T-cell (primary cell): ENCODE measurements at regions not wholly inside any gene's neighbourhood (a gene's known extent, or its start where the extent isn't known, plus 50 kb on each side); places are given as distances from the start of the nearest gene placed in this dataset.
"Not testable (repeated sequence)": the region's sequence is repeated elsewhere in the genome, so short reads cannot be mapped to it uniquely, and the experiment has no call there.

Experiments used
- ATAC-seq, 4 experiments: fragments of 200-7000 bp in 3 of 4; fragments of 150-1000 bp in 1 of 4; cut with Tn5 transposase; replicated peaks in 1 of 4; 1 replicate in 3 of 4; 2 replicates in 1 of 4; pipeline ENCODE4 v1.10.0; 2021; ENCODE audit warnings: moderate library complexity in 3 of 4, mild to moderate bottlenecking in 2 of 4, moderate number of reproducible peaks in 1 of 4
- CTCF ChIA-PET, 2 donors: fragments of 300-600 bp; sonication (Branson Sonifier 250); formaldehyde crosslinking; loops; one replicate each; lab custom pipeline; 2022; ENCODE audit warnings: antibody characterized with exemption in 2 of 2; lab: Charles Lee
- POLR2A ChIA-PET, 2 donors: fragments of 300-600 bp; sonication (Branson Sonifier 250); formaldehyde crosslinking; loops; one replicate each; lab custom pipeline; 2022; ENCODE audit warnings: antibody characterized with exemption in 2 of 2; lab: Charles Lee
- DNase-seq, 35 experiments: peaks; one replicate each; pipeline versions ENCODE4 v3.0.0 to v3.0.0-alpha.2; 2013 to 2023
- H3K27ac ChIP-seq: one replicate; pipeline ENCODE4 v1.5.1; 2013; ENCODE audit warnings: low read length
- H3K27me3 ChIP-seq, 2 experiments: replicated peaks in 1 of 2; 1 replicate in 1 of 2; 2 replicates in 1 of 2; pipeline versions ENCODE4 v1.6.1 to v1.7.0; 2013; ENCODE audit warnings: low read length in 1 of 2, mixed read lengths in 1 of 2; ENCODE audit not compliant: control insufficient read depth in 2 of 2, insufficient read depth in 2 of 2; ENCODE audit errors: extremely low read depth in 1 of 2
- H3K36me3 ChIP-seq, 2 donors: 1 replicate in 1 of 2; 2 replicates in 1 of 2; pipeline versions ENCODE4 v1.6.1 to v1.7.0; 2013; ENCODE audit warnings: low read length in 1 of 2; ENCODE audit not compliant: control insufficient read depth in 2 of 2, insufficient read depth in 1 of 2; ENCODE audit errors: extremely low read depth in 1 of 2
- H3K4me1 ChIP-seq, 2 experiments: 1 replicate in 1 of 2; 2 replicates in 1 of 2; pipeline versions ENCODE4 v1.6.1 to v1.7.0; 2013; ENCODE audit warnings: low read length in 2 of 2, mixed read lengths in 1 of 2; ENCODE audit not compliant: insufficient read depth in 2 of 2, control insufficient read depth in 1 of 2; ENCODE audit errors: extremely low read depth in 1 of 2
- H3K4me3 ChIP-seq, 2 donors: 1 replicate in 1 of 2; 2 replicates in 1 of 2; pipeline versions ENCODE4 v1.5.1 to v1.7.0; 2013; ENCODE audit warnings: mild to moderate bottlenecking in 2 of 2, low read length in 1 of 2, moderate library complexity in 1 of 2; ENCODE audit not compliant: control insufficient read depth in 1 of 2; ENCODE audit errors: extremely low read depth in 1 of 2
- H3K9me3 ChIP-seq: 2 replicates; pipeline ENCODE4 v1.7.0; 2013
- H3K27ac Mint-ChIP-seq, 2 donors: one replicate each; pipeline ENCODE4 v1.8.0; 2020 to 2021; ENCODE audit warnings: mild to moderate bottlenecking in 2 of 2, mixed read lengths in 2 of 2
- H3K27me3 Mint-ChIP-seq, 2 donors: one replicate each; pipeline ENCODE4 v1.8.0; 2021 to 2022; ENCODE audit warnings: mixed read lengths in 2 of 2
- H3K36me3 Mint-ChIP-seq: one replicate; pipeline ENCODE4 v1.8.0; 2021; ENCODE audit warnings: mixed read lengths
- H3K4me1 Mint-ChIP-seq, 3 donors: one replicate each; pipeline ENCODE4 v1.8.0; 2020 to 2022; ENCODE audit warnings: mixed read lengths in 3 of 3, mild to moderate bottlenecking in 1 of 3
- H3K4me3 Mint-ChIP-seq, 3 donors: one replicate each; pipeline ENCODE4 v1.8.0; 2020 to 2022; ENCODE audit warnings: mild to moderate bottlenecking in 3 of 3, mixed read lengths in 3 of 3, moderate library complexity in 3 of 3
- H3K9me3 Mint-ChIP-seq, 3 donors: one replicate each; pipeline ENCODE4 v1.8.0; 2020 to 2022; ENCODE audit warnings: mixed read lengths in 3 of 3
- WGBS: methylation state at CpG from one replicate; pipeline ENCODE4 v1.1.5; 2013; ENCODE audit warnings: missing lambda C conversion rate; ENCODE audit not compliant: insufficient coverage; 5-methylcytosine and 5-hydroxymethylcytosine counted together

DNA sequence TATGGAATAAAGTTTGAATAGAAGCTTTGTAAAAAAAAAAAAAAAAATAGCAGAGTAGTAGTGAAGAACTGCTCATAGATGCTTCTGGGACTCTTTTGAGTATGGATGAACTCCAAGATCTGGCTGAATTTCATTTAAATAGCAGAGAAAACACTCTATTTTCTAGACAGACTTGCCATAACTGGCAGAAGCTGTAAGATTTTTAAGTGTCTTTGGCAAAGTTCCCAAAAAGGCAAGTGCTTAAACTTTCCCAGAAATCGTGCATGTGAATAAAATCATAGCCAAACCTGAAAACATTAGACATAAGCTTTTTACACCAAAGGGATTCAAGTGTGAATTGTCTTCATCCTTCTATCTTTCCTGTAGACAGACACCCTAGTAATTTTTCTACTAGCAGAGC, 110.3 kb upstream of the MITF start:
- Histone ChIP-seq H3K4me1 (no peaks in the 10 kb centered on the region), H3K9me3 (no peaks in the 10 kb centered on the region), H3K27me3 (no peaks in the 10 kb centered on the region), H3K36me3 (no peaks in the 10 kb centered on the region), H3K27ac (no peak overlapping the region), H3K4me3 (no peak overlapping the region)
- Mint-ChIP-seq H3K9me3 (peaks cover 12 to 33% (median 20%) of the 10 kb centered on the region in 3 donors), H3K4me1 (no peaks in the 10 kb centered on the region), H3K4me3 (no peak overlapping the region), H3K27ac (no peak overlapping the region), H3K27me3 (no peaks in the 10 kb centered on the region), H3K36me3 (no peaks in the 10 kb centered on the region)
- WGBS = 20% methylated on average over 1 of the region's 1 CpG
- ChIA-PET POLR2A (interaction anchor here in 1 of 2 donors (0.9 kb wide), 1 partner anchor 11 kb away, joined by 4 read pairs; no protein-coding TSS in a partner anchor), CTCF (interaction anchor here in 1 of 2 donors (0.7 kb wide), 1 partner anchor 134 kb away, joined by 4 read pairs; no protein-coding TSS in a partner anchor)
- ATAC-seq (no peak), DNase-seq (no peak)

DNA sequence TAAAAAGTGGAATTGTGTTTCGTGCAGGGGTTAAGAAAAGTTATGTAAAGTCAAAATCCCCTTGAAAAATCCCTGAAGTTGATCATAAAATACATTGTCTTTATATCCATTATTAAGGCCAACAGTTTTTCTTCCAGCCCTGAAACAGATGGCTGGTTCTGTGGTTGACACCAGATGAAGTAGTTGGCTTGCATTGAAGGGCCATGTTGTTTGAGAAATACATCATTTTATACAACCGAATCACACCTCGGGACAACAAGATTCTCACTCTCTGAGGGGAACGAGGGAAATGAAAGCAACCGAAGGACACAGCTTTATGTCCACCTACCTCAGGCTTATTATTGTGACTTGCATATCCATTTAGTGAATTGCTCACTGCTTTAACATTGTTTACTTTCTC, 126.0 kb upstream of the MITF start:
- H3K9me3 ChIP-seq = no peaks in the 10 kb centered on the region
- no peak for DNase-seq

DNA sequence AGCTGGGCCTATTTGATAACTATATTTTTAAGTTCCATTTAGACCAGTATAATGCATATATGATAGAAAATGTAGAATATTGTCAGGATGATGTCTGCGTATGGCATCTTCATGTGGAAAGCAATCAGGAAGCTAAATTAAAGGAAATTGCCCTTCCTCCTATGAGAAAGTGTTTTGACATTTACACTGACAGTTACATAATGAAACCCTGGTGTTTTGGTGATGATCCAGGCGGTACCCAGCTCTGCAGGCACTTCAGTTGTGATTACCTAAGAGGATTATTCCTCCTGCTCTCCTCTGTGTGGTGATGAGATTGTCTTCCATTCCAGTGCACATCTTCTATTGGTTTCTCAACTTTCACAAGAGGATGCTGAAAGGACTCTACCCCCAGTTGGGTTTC, 126.5 kb upstream of the MITF start:
- no peak for ATAC-seq
- no peaks in the 10 kb centered on the region for H3K36me3 Mint-ChIP-seq
- Histone ChIP-seq H3K27ac (no peak overlapping the region), H3K27me3 (no peaks in the 10 kb centered on the region), H3K4me1 (no peaks in the 10 kb centered on the region), H3K9me3 (no peaks in the 10 kb centered on the region), H3K36me3 (no peaks in the 10 kb centered on the region), H3K4me3 (no peak overlapping the region)
- WGBS = 60% methylated on average over 1 of the region's 2 CpGs
- H3K4me3 Mint-ChIP-seq = no peak overlapping the region
- peaks cover 0 to 7% of the 10 kb centered on the region in 2 donors for H3K27me3 Mint-ChIP-seq
- no peaks in the 10 kb centered on the region for H3K4me1 Mint-ChIP-seq
- H3K9me3 Mint-ChIP-seq = peaks cover 3 to 15% (median 8%) of the 10 kb centered on the region in 3 donors
- no peak for DNase-seq
- ChIA-PET CTCF (no interaction called here), POLR2A (no interaction called here)
- no peak overlapping the region for H3K27ac Mint-ChIP-seq

More for the DNA sequence above, 126.0 kb upstream of the MITF start:
- no peaks in the 10 kb centered on the region for H3K4me1 Mint-ChIP-seq
- CTCF ChIA-PET = no interaction called here
- Histone ChIP-seq H3K27me3 (no peaks in the 10 kb centered on the region), H3K4me1 (no peaks in the 10 kb centered on the region), H3K27ac (no peak overlapping the region), H3K36me3 (no peaks in the 10 kb centered on the region), H3K4me3 (no peak overlapping the region)
- no peaks in the 10 kb centered on the region for H3K36me3 Mint-ChIP-seq
- H3K27ac Mint-ChIP-seq = no peak overlapping the region
- POLR2A ChIA-PET = no interaction called here
- no peak overlapping the region for H3K4me3 Mint-ChIP-seq
- H3K27me3 Mint-ChIP-seq = peaks cover 0 to 7% of the 10 kb centered on the region in 2 donors
- H3K9me3 Mint-ChIP-seq = peaks cover 3 to 15% (median 8%) of the 10 kb centered on the region in 3 donors
- 100% methylated on average over 1 of the region's 5 CpGs for WGBS
- ATAC-seq = no peak

DNA sequence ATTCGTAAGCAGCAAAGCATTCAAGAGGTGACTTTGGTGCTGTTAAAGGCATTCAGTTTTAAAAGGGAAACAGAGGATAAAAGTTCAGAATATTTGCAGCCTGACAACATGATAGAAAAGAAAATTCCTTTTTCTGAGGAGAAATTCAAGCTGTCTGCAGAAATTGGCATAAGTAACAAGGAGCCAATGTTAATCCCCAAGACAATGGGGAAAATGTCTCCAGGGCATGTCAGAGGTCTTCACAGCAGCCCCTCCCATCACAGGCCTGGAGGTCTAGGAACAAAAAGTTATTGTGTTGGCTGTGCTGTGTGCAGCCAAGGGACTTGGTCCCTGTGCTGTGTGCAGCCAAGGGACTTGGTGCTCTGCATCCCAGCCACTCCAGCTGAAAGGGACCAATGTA, 129.7 kb upstream of the MITF start:
- H3K4me1 ChIP-seq, H3K27ac ChIP-seq, POLR2A ChIA-PET, H3K4me3 Mint-ChIP-seq, H3K36me3 Mint-ChIP-seq, H3K27ac Mint-ChIP-seq, H3K4me3 ChIP-seq, H3K9me3 ChIP-seq, H3K27me3 ChIP-seq, CTCF ChIA-PET, DNase-seq, H3K36me3 ChIP-seq, H3K4me1 Mint-ChIP-seq, ATAC-seq: not testable (repeated sequence)
- Mint-ChIP-seq H3K27me3 (peaks cover 0 to 10% of the 10 kb centered on the region in 2 donors), H3K9me3 (peaks cover 3 to 11% (median 8%) of the 10 kb centered on the region in 3 donors)
- WGBS = 42% methylated on average over 1 of the region's 1 CpG

DNA sequence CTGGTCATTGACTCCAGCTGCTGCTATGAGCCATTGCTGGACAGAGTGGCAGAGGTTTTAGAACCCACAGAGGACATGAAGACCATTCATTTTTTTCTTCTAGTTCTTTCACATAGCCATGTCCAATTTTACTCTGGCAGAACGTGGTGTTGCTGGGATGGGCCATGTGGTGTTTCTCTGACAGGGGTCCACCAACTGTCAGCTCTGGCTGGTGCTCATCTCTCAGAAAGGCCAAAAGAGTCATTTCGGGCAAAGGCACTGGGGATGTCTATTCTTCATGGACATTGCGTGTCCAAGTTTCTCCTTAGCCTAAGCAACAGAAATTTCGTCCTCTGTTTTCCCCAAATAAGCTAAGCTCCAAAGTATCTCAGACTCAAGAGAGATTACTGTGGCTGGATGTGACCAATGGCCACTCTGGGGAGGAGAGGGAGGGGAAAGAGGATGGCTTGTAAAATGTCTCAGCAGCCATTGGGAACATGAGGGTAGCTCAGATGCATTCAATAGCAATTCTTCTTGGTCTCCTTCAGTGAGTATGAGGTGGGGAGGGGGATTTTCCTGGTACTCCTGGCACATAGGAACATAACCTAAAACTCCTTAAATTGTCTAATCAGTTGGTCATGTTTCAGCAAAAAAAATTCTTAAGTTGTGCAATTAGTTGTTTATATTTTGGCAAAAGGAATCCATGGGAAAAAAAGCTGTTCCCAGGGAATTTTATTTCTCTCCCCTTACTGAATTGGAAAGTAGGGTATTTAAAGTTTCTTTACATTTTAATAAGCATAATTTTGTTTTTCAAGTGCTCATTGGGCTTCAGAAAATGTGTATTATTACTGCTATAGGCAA, 131.6 kb upstream of the MITF start:
- 29% methylated on average over 1 of the region's 4 CpGs for WGBS
- H3K4me1 ChIP-seq = no peaks in the 10 kb centered on the region
- DNase-seq (no peak), ATAC-seq (no peak)
- ChIA-PET CTCF (no interaction called here), POLR2A (no interaction called here)
- Mint-ChIP-seq H3K27ac (no peak overlapping the region), H3K4me1 (no peaks in the 10 kb centered on the region), H3K9me3 (peaks cover 3 to 11% (median 8%) of the 10 kb centered on the region in 3 donors), H3K27me3 (peaks cover 0 to 10% of the 10 kb centered on the region in 2 donors), H3K36me3 (no peaks in the 10 kb centered on the region), H3K4me3 (no peak overlapping the region)
- H3K27ac ChIP-seq = no peak overlapping the region
- no peaks in the 10 kb centered on the region for H3K9me3 ChIP-seq
- H3K27me3 ChIP-seq = no peaks in the 10 kb centered on the region
- no peaks in the 10 kb centered on the region for H3K36me3 ChIP-seq
- H3K4me3 ChIP-seq = no peak overlapping the region

DNA sequence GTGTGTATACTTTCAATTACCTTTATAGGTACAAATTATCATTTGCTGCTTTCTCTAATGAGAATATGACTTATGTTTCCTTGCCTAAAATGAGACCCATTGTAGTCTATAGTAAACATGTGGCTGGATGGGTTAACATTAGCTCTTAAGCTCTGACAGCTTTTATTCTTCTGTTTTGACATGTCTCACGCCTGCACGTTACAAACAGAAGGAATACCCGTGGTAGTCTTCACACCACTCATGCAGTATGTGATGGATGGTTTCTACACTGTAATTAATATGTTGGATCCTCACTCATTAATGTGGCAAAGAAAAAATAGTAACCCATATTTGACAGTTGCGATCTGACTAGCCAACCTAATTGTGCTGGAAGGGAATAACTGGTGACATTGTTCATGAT, 133.4 kb upstream of the MITF start:
- H3K9me3 Mint-ChIP-seq = peaks cover 7 to 14% (median 9%) of the 10 kb centered on the region in 3 donors
- no peaks in the 10 kb centered on the region for H3K36me3 ChIP-seq
- no peak for ATAC-seq
- no peaks in the 10 kb centered on the region for H3K4me1 Mint-ChIP-seq
- H3K4me1 ChIP-seq = no peaks in the 10 kb centered on the region
- H3K36me3 Mint-ChIP-seq = no peaks in the 10 kb centered on the region
- DNase-seq = no peak
- H3K4me3 ChIP-seq = no peak overlapping the region
- WGBS = no CpG with 5 or more reads among the region's 4 CpGs
- CTCF ChIA-PET = no interaction called here
- H3K27me3 Mint-ChIP-seq = peaks cover 0 to 10% of the 10 kb centered on the region in 2 donors
- no peaks in the 10 kb centered on the region for H3K27me3 ChIP-seq
- POLR2A ChIA-PET = no interaction called here
- H3K27ac ChIP-seq = no peak overlapping the region
- H3K9me3 ChIP-seq = no peaks in the 10 kb centered on the region
- H3K27ac Mint-ChIP-seq = no peak overlapping the region
- H3K4me3 Mint-ChIP-seq = no peak overlapping the region
